Rectal smooth muscle tissue (tissue), 1 donor: ENCODE measurements at regions not wholly inside any gene's neighbourhood (a gene's known extent, or its start where the extent isn't known, plus 50 kb on each side); places are given as distances from the start of the nearest gene placed in this dataset.
"Not testable (repeated sequence)": the region's sequence is repeated elsewhere in the genome, so short reads cannot be mapped to it uniquely, and the experiment has no call there.

Experiments
- H3K27ac ChIP-seq: one replicate; pipeline ENCODE4 v1.7.0; 2013; ENCODE audit warnings: low read depth, low read length, inconsistent platforms
- H3K27me3 ChIP-seq: one replicate; pipeline ENCODE4 v1.7.0; 2013; ENCODE audit warnings: low read length; ENCODE audit not compliant: control insufficient read depth, insufficient read depth
- H3K36me3 ChIP-seq: one replicate; pipeline ENCODE4 v1.7.0; 2013; ENCODE audit warnings: low read length; ENCODE audit not compliant: control insufficient read depth, insufficient read depth
- H3K4me1 ChIP-seq: one replicate; pipeline ENCODE4 v1.7.0; 2013; ENCODE audit warnings: low read length; ENCODE audit not compliant: control insufficient read depth, insufficient read depth
- H3K4me3 ChIP-seq: one replicate; pipeline ENCODE4 v1.7.0; 2013; ENCODE audit warnings: low read length
- H3K9ac ChIP-seq: one replicate; pipeline ENCODE4 v1.7.0; 2013; ENCODE audit warnings: low read length

DNA sequence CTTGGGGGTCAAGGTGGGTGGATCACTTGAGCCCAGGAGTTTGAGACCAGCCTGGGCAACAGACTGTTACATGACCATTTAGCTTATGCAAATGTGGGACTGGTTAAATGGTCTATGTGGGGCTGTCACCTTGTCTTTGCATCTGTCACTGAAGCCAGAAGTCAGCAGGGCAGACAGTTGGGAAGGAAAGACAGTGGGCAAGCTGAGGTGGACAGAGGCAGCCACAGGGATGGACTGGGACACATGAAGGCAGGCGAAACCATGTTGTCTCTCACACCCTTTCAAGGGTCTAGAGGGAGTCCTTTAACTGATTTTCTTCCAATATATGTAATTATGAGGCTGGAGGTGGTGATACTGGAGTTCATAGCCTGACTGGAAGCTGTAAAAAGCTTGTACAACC lies 426.4 kb downstream of the TMEM121 start:
- Histone ChIP-seq H3K36me3 (no peaks in the 10 kb centered on the region), H3K4me1 (no peaks in the 10 kb centered on the region), H3K27ac (no peak overlapping the region), H3K9ac (no peak overlapping the region), H3K4me3 (no peak overlapping the region), H3K27me3 (no peaks in the 10 kb centered on the region)

DNA sequence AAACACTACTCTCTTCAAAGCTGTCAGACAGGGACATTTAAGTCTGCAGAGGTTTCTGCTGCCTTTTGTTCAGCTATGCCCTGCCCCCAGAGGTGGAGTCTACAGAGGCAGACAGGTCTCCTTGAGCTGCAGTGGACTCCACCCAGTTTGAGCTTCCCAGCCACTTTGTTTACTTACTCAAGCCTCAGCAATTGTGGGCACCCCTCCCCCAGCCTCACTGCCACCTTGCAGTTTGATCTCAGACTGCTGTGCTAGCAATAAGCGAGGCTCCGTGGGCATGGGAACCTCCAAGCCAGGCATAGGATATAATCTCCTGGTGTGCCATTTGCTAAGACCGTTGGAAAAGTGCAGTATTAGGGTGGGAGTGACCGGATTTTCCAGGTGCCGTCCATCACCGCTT lies 435.2 kb downstream of the TMEM121 start:
- not testable (repeated sequence) for H3K4me1 ChIP-seq, H3K27ac ChIP-seq, H3K9ac ChIP-seq, H3K27me3 ChIP-seq, H3K36me3 ChIP-seq, H3K4me3 ChIP-seq

GRCh38 chr14:105962532-105962931 lies 436.1 kb downstream of the TMEM121 start:
- no peak overlapping the region for H3K27ac ChIP-seq
- no peaks in the 10 kb centered on the region for H3K4me1 ChIP-seq
- H3K9ac ChIP-seq = no peak overlapping the region
- no peaks in the 10 kb centered on the region for H3K36me3 ChIP-seq
- no peak overlapping the region for H3K4me3 ChIP-seq
- H3K27me3 ChIP-seq = no peaks in the 10 kb centered on the region

- H3K4me1 ChIP-seq = no peaks in the 10 kb centered on the region
- H3K4me3 ChIP-seq = no peak overlapping the region
- H3K9ac ChIP-seq = no peak overlapping the region
- no peaks in the 10 kb centered on the region for H3K27me3 ChIP-seq
- no peaks in the 10 kb centered on the region for H3K36me3 ChIP-seq
- no peak overlapping the region for H3K27ac ChIP-seq
Measured at GRCh38 chr14:105968291-105968690, 441.9 kb downstream of the TMEM121 start.

DNA sequence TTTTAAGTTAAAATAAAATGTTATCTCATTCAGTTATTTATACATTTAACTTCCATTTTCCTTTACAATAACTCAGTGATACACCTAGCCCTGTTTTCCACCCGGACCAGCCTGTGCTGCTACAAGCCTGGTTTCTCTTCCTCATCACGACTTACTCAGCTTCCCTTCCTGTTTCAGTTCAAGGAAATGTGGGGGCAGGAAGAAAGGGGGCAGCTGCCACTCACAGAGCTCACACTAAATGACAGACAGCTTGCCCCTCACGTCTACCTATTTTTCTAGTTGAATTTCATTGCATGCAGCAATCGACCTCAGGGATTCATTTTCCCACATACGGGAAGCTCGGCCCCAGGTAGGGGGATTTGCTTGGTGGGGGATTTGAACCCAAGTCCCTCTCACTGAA lies 442.6 kb downstream of the TMEM121 start:
- H3K36me3 ChIP-seq, H3K4me1 ChIP-seq, H3K27ac ChIP-seq, H3K27me3 ChIP-seq, H3K4me3 ChIP-seq, H3K9ac ChIP-seq: not testable (repeated sequence)

DNA sequence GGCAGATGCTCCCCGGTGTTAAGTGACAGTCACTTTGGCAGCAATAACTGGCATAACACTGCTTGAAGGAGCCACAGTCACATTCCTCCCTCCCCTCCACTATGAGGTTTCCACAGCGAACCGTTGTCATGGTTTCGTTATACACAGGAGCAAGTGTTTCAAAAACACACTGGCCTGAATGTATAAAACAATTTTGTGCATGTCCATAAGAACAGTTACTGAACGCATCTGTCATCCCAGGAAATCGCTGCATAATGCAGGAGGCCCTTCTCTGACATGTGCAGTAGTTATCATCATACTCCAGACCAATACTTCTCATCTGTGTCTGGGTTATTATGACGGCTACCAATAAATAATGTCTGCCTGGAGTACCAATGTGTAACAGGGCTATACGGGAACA lies 444.4 kb downstream of the TMEM121 start:
- not testable (repeated sequence) for H3K4me3 ChIP-seq, H3K36me3 ChIP-seq, H3K9ac ChIP-seq, H3K27ac ChIP-seq, H3K27me3 ChIP-seq, H3K4me1 ChIP-seq

DNA sequence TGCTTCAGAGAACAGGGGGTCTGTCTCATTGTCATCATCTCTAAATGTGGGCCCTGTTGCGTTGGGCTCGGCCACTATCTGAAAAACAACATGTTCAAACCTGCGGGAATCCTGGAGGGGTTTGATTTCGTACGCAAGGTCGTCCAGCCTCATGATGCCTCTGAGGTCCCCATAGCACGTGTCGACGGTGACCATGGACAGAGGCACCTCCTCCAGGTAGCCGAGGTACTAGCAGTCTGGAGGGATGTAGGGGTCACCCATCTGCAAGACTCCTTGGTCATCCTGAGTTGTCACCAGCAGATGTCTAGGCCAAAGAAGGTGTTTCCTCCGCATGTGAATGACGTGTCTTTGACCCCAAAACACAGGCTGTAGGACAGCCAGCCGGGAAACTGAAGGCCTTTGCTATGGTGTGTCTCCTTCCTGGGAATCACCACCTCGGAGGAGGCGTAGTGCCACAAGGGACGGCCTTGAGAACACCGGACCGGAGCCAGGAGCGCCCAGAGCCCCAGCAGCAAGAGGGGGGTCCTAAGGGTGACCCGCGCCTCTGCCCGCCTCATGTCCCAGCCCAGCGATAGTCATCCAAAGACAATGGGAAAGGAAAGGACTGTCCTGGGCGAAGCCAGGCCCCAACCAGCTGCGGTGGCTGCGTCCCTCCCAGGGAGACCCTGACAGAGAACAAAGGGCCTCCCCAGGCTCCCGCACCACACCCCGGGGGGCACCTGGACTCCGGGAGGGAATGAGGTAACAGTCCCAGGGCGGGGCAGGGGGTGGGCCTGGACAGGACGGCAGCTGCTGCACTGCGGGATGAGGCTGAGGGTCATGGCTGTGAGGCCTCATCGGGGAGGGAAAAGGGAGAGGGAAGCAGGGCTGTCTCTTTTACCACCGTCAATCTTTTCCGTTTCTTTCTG lies 445.5 kb downstream of the TMEM121 start:
- Histone ChIP-seq H3K36me3 (no peaks in the 10 kb centered on the region), H3K4me3 (no peak overlapping the region), H3K27me3 (peaks cover 4% of the 10 kb centered on the region), H3K27ac (no peak overlapping the region), H3K9ac (no peak overlapping the region), H3K4me1 (no peaks in the 10 kb centered on the region)

GRCh38 chr14:105974902-105975301 lies 448.5 kb downstream of the TMEM121 start:
- Histone ChIP-seq H3K27ac (no peak overlapping the region), H3K4me1 (no peaks in the 10 kb centered on the region), H3K27me3 (peaks cover 4% of the 10 kb centered on the region), H3K4me3 (no peak overlapping the region), H3K9ac (no peak overlapping the region), H3K36me3 (no peaks in the 10 kb centered on the region)

- Histone ChIP-seq H3K36me3 (no peaks in the 10 kb centered on the region), H3K27ac (no peak overlapping the region), H3K9ac (no peak overlapping the region)
Measured at GRCh38 chr14:105978618-105979295, 452.4 kb downstream of the TMEM121 start.

DNA sequence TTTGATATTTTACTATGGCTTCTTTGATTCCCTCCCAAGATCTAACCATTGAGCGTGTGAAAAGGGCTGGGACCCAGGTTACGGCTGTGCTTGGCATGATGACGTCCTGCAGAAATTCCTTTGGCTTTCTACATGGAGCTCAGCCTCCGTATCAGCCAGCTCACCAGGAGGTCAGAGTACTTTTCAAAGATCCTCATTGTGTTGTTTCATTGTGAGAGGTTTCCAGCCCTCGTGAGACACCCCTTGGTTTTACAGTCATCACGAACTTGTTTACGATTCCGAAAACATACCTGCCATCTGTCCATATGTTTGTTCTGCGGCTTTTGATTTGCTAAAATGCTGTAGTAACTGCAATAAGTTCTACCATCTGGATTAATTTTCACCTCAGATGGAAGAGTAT lies 453.1 kb downstream of the TMEM121 start:
- no peaks in the 10 kb centered on the region for H3K36me3 ChIP-seq
- no peak overlapping the region for H3K9ac ChIP-seq
- peaks cover 4% of the 10 kb centered on the region for H3K27me3 ChIP-seq
- no peaks in the 10 kb centered on the region for H3K4me1 ChIP-seq
- no peak overlapping the region for H3K4me3 ChIP-seq
- no peak overlapping the region for H3K27ac ChIP-seq

More at GRCh38 chr14:105978618-105979295, 452.4 kb downstream of the TMEM121 start:
- H3K4me1 ChIP-seq = no peaks in the 10 kb centered on the region
- no peak overlapping the region for H3K4me3 ChIP-seq
- peaks cover 4% of the 10 kb centered on the region for H3K27me3 ChIP-seq

DNA sequence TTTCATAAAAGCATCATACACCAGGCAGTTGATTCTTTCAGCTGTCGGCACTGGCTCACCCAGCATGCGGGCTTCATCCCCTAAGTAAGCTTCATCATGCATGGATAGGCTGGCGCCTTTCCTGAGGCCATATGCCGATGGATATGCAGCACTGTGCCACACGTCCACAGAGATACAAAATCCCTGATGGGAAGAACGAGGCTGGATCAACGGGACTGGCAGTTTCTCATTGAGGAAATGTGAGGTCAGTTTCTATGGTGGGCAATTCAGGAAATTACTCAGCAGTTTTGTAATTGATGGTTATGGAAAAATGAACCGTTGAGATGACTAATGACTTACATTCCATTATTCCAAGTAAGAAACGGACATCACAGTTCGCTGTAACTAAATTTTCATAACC lies 453.8 kb downstream of the TMEM121 start:
- no peak overlapping the region for H3K27ac ChIP-seq
- H3K9ac ChIP-seq = no peak overlapping the region
- no peaks in the 10 kb centered on the region for H3K27me3 ChIP-seq
- H3K4me1 ChIP-seq = no peaks in the 10 kb centered on the region
- H3K4me3 ChIP-seq = no peak overlapping the region
- H3K36me3 ChIP-seq = no peaks in the 10 kb centered on the region

DNA sequence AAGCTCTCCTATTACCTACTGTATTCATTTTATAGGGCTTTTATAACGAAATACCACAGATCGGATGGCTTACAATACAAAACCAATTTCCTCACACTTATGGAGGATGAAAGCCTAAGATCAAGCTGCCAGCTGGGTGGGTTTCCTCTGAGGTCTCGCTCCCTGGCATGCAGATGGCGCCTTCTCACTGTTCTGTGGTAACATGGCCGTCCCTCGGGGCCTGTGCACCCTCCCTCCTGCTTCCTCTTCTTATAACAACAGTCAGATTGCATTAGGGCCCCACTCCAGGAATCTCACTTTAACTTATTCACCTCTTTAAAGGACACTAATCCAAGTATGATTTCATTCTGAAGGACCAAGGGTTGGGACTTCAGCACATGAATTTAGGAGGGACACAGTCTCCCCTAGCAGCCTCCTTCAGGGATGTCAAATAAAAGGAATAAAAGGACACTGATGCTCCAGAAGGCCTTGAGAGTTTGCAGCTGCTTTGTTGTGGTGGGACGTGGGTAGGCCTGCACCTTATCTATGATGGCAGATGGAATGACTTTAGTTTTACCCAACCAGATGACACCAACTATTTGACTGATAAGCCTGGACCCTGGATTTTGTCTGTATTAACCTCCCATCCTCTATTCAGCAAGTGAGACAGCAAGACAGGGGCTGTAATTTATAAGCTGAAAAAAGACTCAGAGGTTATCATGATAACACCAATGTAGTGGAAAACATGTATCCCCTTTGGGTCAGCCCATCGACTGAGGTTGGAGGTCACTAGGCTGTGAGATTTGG lies 455.3 kb downstream of the TMEM121 start:
- H3K27ac ChIP-seq, H3K4me1 ChIP-seq, H3K27me3 ChIP-seq, H3K36me3 ChIP-seq, H3K9ac ChIP-seq, H3K4me3 ChIP-seq: not testable (repeated sequence)
